ENCODE measurements at regions not wholly inside any gene's neighbourhood (a gene's known extent, or its start where the extent isn't known, plus 50 kb on each side); places are given as distances from the start of the nearest gene placed in this dataset.
"Not testable (repeated sequence)": the region's sequence is repeated elsewhere in the genome, so short reads cannot be mapped to it uniquely, and the experiment has no call there.

DNA sequence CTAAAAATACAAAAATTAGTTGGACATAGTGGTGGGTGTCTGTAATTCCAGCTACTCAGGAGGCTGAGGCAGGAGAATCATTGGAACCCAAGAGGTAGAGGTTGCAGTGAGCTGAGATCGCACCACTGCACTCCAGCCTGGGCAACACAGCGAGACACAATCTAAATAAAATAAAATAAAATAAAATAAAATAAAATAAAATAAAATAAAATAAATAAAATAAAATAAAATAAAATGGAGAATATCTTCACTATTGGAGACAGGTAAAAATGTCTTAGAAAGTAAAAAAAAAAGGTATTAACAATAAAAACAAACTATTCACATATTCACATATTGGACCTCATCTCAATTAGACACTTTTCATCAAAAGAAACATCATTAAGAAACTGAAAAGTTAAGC, 106.3 kb upstream of the PAXBP1 start:
- TF ChIP-seq CTCF (conservative IDR thresholded peaks at IDR 0.05; ENCODE audit: low read length); EZH2phosphoT487 (IDR thresholded peaks at IDR 0.05; ENCODE audit: borderline replicate concordance, low read depth, low read length): not testable (repeated sequence)
